OCI-LY1 (cell line): ENCODE measurements at regions not wholly inside any gene's neighbourhood (a gene's known extent, or its start where the extent isn't known, plus 50 kb on each side); places are given as distances from the start of the nearest gene placed in this dataset.

Source experiments
- EZH2 ChIP-seq: fragments of 200-600 bp; sonication (generic), shearing (Covaris generic); IDR thresholded peaks from 2 replicates; pipeline ENCODE4 v1.8.0; 2017; ENCODE audit warnings: borderline replicate concordance, mixed run types, mild to moderate bottlenecking, antibody characterized with exemption, low read length, moderate library complexity, mixed read lengths
- TF ChIP-seq, protein P1 (sequence below): fragments of 200-600 bp; sonication (generic), shearing (Covaris generic); IDR thresholded peaks from 2 replicates; pipeline ENCODE4 v1.5.1; 2017; ENCODE audit warnings: mild to moderate bottlenecking, antibody characterized with exemption, low read length, moderate library complexity, mixed read lengths

DNA sequence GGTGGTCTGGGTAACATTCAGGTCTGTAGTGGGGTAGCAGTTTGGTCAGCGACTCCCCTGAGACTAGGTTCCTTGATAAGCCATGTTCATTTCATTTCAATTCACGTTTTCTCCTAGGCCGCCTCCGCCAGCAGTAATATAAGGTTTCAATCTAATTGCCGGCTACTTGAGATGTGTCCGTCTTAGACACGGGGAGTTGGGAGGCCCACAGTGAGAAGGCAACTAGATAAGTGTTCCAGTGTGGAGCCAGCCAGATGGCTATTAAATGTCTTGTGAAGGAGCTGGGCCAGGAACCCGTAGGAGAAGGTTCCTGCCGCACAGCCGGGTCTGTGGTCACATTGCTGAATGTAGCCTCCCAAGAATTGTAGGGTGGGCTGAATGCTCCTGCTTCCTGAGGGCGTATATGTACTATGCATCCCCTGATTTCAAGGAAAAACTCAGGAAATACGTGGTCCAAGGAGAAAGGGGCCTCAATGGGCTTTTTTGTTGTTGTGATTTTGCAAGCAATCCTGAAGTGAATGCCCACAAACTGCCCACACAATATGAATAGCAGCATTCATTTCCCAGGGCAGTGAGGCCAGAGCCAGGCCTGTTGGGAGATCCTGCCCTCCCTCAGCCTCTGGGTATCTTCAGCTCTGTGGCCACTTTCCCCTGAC lies 220.6 kb upstream of the RPL34 start:
- no peak for TF ChIP-seq EZH2
- TF ChIP-seq, protein P1, sequence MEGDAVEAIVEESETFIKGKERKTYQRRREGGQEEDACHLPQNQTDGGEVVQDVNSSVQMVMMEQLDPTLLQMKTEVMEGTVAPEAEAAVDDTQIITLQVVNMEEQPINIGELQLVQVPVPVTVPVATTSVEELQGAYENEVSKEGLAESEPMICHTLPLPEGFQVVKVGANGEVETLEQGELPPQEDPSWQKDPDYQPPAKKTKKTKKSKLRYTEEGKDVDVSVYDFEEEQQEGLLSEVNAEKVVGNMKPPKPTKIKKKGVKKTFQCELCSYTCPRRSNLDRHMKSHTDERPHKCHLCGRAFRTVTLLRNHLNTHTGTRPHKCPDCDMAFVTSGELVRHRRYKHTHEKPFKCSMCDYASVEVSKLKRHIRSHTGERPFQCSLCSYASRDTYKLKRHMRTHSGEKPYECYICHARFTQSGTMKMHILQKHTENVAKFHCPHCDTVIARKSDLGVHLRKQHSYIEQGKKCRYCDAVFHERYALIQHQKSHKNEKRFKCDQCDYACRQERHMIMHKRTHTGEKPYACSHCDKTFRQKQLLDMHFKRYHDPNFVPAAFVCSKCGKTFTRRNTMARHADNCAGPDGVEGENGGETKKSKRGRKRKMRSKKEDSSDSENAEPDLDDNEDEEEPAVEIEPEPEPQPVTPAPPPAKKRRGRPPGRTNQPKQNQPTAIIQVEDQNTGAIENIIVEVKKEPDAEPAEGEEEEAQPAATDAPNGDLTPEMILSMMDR = no peak
